HFF-Myc (cell line): ENCODE measurements at regions not wholly inside any gene's neighbourhood (a gene's known extent, or its start where the extent isn't known, plus 50 kb on each side); places are given as distances from the start of the nearest gene placed in this dataset.

Experiments
- DNase-seq: peaks from one replicate; pipeline ENCODE4 v3.0.0-alpha.2; 2011; ENCODE audit warnings: low read depth; ENCODE audit errors: extremely low read depth
- H3K4me3 ChIP-seq: replicated peaks from 2 replicates; pipeline ENCODE4 v1.5.1; 2011; ENCODE audit warnings: low read depth, mild to moderate bottlenecking, control low read depth, low read length
- CTCF ChIP-seq: IDR thresholded peaks from 2 replicates; pipeline ENCODE4 v1.5.1; 2012; ENCODE audit warnings: mild to moderate bottlenecking, low read depth, low read length, control low read depth; ENCODE audit errors: missing control alignments

DNA sequence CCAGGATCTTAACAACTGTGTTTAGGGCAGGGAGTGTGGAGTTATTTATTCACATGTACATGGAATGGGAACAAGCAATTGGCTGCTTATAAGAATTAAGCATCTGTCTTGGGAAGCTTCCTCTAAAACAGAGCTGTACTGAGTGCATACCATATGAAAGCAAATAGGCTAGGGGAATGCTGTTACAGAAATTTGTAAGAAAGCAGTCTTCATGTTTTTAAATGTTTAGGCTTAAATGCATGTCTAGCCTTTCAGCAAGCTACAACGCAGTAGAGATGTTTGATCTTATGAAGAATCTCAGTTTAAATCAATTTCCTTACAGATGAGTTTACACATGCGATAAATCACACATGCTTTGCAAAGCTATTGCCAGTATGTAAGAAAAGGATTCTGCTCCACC, 123.1 kb upstream of the MID1 start:
- no peak overlapping the region for H3K4me3 ChIP-seq
- TF ChIP-seq CTCF = no peak
- DNase-seq = no peak

GRCh38 chrX:10744007-10744406, 123.6 kb upstream of the MID1 start:
- no peak for DNase-seq
- H3K4me3 ChIP-seq = no peak overlapping the region
- no peak for TF ChIP-seq CTCF

DNA sequence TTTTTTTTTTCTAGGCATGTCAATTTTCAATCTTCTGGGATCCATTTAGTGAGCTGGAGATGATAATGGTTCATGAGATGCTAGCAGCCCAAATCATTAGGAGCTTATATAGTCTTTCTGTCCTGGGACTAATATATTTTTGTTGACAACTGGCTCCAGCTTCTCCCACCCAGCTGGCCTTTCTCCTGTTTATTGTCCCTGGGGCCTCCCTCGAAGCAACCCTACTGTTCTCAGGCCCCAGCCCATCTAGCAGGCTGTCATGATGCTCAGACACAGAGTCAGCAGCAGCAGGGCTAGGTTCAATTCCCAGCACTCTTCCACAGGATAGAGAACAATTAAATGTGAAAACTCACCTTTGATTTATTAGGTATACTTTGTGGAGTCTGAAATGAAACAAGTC, 127.6 kb upstream of the MID1 start:
- no peak overlapping the region for H3K4me3 ChIP-seq
- DNase-seq = no peak
- TF ChIP-seq CTCF = no peak

- no peak for TF ChIP-seq CTCF
- DNase-seq = no peak
- H3K4me3 ChIP-seq = no peak overlapping the region
Measured at GRCh38 chrX:10749113-10749512, 128.7 kb upstream of the MID1 start.

DNA sequence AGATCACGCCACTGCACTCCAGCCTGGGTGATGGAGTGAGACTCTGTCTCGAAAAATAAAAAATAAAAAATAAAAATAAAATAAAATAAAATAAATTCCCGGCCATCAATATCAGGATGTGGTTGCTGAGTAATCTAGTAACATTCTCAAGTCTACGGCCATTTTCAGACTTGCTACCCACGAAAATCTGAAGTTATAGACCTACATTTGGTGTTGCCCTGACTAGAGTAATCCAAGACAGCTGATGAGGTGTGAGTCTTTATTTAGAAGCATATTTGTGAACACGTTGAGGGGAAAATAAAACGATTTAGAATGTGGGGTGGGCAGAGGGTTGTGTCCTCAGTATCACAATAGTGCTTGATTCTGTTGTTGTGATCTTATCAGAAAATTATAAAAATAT, 130.2 kb upstream of the MID1 start:
- H3K4me3 ChIP-seq = no peak overlapping the region
- TF ChIP-seq CTCF = no peak
- no peak for DNase-seq

- no peak overlapping the region for H3K4me3 ChIP-seq
- no peak for TF ChIP-seq CTCF
- no peak for DNase-seq
Measured at GRCh38 chrX:10753116-10753515, 132.7 kb upstream of the MID1 start.

- no peak for DNase-seq
- no peak for TF ChIP-seq CTCF
- H3K4me3 ChIP-seq = no peak overlapping the region
Measured at GRCh38 chrX:10754445-10754844, 134.1 kb upstream of the MID1 start.
